ENCODE measurements at regions not wholly inside any gene's neighbourhood (a gene's known extent, or its start where the extent isn't known, plus 50 kb on each side); places are given as distances from the start of the nearest gene placed in this dataset.

- TF ChIP-seq CTCF (conservative IDR thresholded peaks at IDR 0.05 in 1 of 2, IDR thresholded peaks at IDR 0.05 in 1 of 2; ENCODE audit: extremely low read depth in 1 of 2, insufficient read depth in 1 of 2, low read depth in 1 of 2, low read length in 2 of 2), result no peak
- no peak for TF ChIP-seq EZH2 (IDR thresholded peaks at IDR 0.05; ENCODE audit: borderline replicate concordance, low read length)
These were observed 301.0 kb downstream of the PTEN start for GRCh38 chr10:88164471-88164870.
